Neural cell (in vitro differentiated cells): ENCODE measurements at regions not wholly inside any gene's neighbourhood (a gene's known extent, or its start where the extent isn't known, plus 50 kb on each side); places are given as distances from the start of the nearest gene placed in this dataset.

Source experiments
- CTCF ChIP-seq: fragments of 450-650 bp; IDR thresholded peaks from 2 replicates; pipeline ENCODE4 v1.5.1; 2014; ENCODE audit warnings: antibody characterized with exemption, mild to moderate bottlenecking, moderate library complexity; ENCODE audit not compliant: poor library complexity, severe bottlenecking
- EP300 ChIP-seq: fragments of 450-650 bp; conservative IDR thresholded peaks from 2 replicates; pipeline ENCODE4 v1.6.1; 2014; ENCODE audit warnings: antibody characterized with exemption, mild to moderate bottlenecking, moderate library complexity; ENCODE audit not compliant: poor library complexity, severe bottlenecking
- EZH2 ChIP-seq: fragments of 200-600, 300-800 bp; shearing (Covaris generic), sonication (generic); IDR thresholded peaks from 2 replicates; pipeline ENCODE4 v1.6.1; 2014; ENCODE audit warnings: antibody characterized with exemption, low read length, borderline replicate concordance, mild to moderate bottlenecking; ENCODE audit not compliant: insufficient read depth, poor library complexity, severe bottlenecking
- POLR2AphosphoS5 ChIP-seq: IDR thresholded peaks from 2 replicates; pipeline ENCODE4 v1.6.1; 2012

GRCh38 chr11:15519124-15519791 is 404.5 kb downstream of the INSC start:
- TF ChIP-seq EP300 (no peak), CTCF (no peak), EZH2 (no peak), POLR2AphosphoS5 (no peak)
